ENCODE measurements at regions not wholly inside any gene's neighbourhood (a gene's known extent, or its start where the extent isn't known, plus 50 kb on each side); places are given as distances from the start of the nearest gene placed in this dataset.

DNA sequence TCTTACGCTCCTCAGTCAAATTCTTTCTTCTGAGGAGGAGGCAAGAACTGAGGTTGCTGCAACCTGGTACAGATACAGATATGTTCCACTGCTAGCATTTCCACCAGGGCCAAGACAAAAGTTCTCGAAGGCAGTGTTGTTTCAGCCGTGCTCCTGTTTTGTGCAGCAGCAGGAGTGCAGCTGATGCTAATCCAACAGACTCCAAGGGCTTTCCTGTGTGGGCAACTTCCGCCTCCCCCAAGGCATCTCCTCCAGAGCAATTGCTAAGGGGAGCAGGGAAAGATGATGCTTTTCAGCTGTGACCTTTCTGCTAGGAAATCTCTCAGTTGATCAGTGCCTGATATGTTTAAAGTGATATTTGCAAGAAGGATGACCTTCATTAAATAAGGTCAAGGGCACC lies 52.6 kb upstream of the DAPL1 start:
- Histone ChIP-seq H3K9ac (ENCODE audit: insufficient read length) (no peak overlapping the region), H3K36me3 (ENCODE audit: insufficient read depth, low read length) (no peaks in the 10 kb centered on the region), H3K9me3 (ENCODE audit: low read depth, low read length) (no peaks in the 10 kb centered on the region), H3K27ac (no peak overlapping the region), H3K4me3 (no peak overlapping the region)
- TF ChIP-seq FOXP2 (optimal IDR thresholded peaks at IDR 0.05; ENCODE audit: control extremely low read depth, extremely low read length, insufficient read depth): no peak
- TF ChIP-seq EZH2 (IDR thresholded peaks at IDR 0.05): no peak
- no peak for TF ChIP-seq POLR2AphosphoS5 (IDR thresholded peaks at IDR 0.05; ENCODE audit: borderline replicate concordance, low read depth, low read length)
- no peak for DNase-seq (ENCODE audit: low read depth, low spot score)

GRCh38 chr2:158743466-158743865 lies 51.7 kb upstream of the DAPL1 start:
- no peak for DNase-seq (ENCODE audit: low read depth, low spot score)
- no peak for TF ChIP-seq POLR2AphosphoS5 (IDR thresholded peaks at IDR 0.05; ENCODE audit: borderline replicate concordance, low read depth, low read length)
- TF ChIP-seq EZH2 (IDR thresholded peaks at IDR 0.05): no peak
- TF ChIP-seq FOXP2 (optimal IDR thresholded peaks at IDR 0.05; ENCODE audit: control extremely low read depth, extremely low read length, insufficient read depth): no peak
- Histone ChIP-seq H3K9me3 (ENCODE audit: low read depth, low read length) (no peaks in the 10 kb centered on the region), H3K9ac (ENCODE audit: insufficient read length) (no peak overlapping the region), H3K36me3 (ENCODE audit: insufficient read depth, low read length) (no peaks in the 10 kb centered on the region), H3K27ac (no peak overlapping the region), H3K4me3 (no peak overlapping the region)

DNA sequence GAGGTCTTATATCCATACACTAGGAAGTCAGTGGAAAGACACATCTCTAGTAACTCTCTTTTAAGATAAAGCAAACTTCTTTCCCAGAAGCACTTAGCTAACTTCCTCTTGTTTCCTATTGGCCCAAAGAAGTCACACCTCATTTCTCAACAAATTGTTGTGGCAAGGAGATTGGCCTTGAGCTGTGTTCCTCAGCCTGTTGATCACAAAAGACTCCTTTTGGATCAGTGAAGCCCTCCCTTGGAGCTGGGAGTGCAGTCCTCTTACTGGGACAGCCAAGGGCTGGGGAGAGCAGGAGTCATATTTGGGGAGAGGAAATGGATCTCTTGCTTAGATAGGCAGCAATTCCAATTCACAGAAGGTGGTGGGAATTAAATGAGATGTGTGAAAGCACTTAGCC lies 51.2 kb upstream of the DAPL1 start:
- no peak overlapping the region for H3K4me3 ChIP-seq
- no peak for DNase-seq (ENCODE audit: low read depth, low spot score)
- no peak overlapping the region for H3K9ac ChIP-seq (ENCODE audit: insufficient read length)
- no peak overlapping the region for H3K27ac ChIP-seq
- no peaks in the 10 kb centered on the region for H3K36me3 ChIP-seq (ENCODE audit: insufficient read depth, low read length)
- TF ChIP-seq EZH2 (IDR thresholded peaks at IDR 0.05) (no peak), FOXP2 (optimal IDR thresholded peaks at IDR 0.05; ENCODE audit: control extremely low read depth, extremely low read length, insufficient read depth) (no peak), POLR2AphosphoS5 (IDR thresholded peaks at IDR 0.05; ENCODE audit: borderline replicate concordance, low read depth, low read length) (no peak)
- H3K9me3 ChIP-seq (ENCODE audit: low read depth, low read length): no peaks in the 10 kb centered on the region

- Histone ChIP-seq H3K27ac (no peak overlapping the region), H3K4me3 (no peak overlapping the region), H3K9ac (ENCODE audit: insufficient read length) (no peak overlapping the region), H3K36me3 (ENCODE audit: insufficient read depth, low read length) (no peaks in the 10 kb centered on the region), H3K9me3 (ENCODE audit: low read depth, low read length) (no peaks in the 10 kb centered on the region)
- TF ChIP-seq FOXP2 (optimal IDR thresholded peaks at IDR 0.05; ENCODE audit: control extremely low read depth, extremely low read length, insufficient read depth): no peak
- no peak for TF ChIP-seq POLR2AphosphoS5 (IDR thresholded peaks at IDR 0.05; ENCODE audit: borderline replicate concordance, low read depth, low read length)
- DNase-seq (ENCODE audit: low read depth, low spot score): peak; percentile 44
These were observed 49.9 kb upstream of the DAPL1 start for GRCh38 chr2:158745067-158745865.
